ENCODE measurements at regions not wholly inside any gene's neighbourhood (a gene's known extent, or its start where the extent isn't known, plus 50 kb on each side); places are given as distances from the start of the nearest gene placed in this dataset.

DNA sequence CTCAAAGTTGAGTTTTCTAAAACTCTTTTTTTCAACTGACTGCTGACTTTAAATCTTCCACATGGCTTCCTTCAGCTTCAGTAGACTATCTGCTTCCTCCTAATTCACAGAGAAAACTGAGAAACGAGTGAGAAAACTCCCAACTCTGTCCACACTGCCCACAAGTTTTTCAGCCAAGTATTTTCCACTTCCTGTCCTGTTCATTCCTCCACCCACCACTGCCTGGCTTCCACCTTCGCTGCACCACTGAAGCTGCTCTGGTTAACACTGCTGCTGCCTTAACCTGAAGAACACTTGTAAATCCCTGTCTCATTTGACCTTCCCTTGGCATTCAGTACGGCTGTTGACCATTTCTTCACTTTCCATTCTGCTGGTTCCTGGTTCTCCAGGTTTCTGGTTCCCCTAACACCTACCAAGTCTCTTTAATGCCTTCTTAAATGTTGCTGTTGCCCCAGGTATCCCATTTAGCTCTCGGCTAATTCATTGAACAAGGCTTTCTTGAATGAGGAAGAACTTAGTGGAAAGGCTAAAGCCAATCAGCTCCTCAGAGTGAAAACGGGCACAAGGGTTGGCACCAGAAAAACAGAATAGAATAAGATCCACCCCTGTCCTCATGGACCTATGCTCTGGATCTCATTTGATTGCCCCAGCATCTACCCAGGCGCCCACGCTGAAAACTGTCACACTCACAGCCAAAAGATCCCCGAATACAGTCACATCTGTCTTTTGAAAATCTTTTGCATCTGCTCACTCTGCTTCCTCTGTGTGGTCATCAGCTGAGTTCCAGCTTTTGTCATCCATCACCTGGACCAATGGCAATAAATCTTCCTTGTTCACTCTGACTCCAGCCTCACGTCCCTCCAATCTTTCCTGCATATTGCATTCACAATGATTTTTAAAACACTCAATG, 104.4 kb upstream of the TAB2 start:
- no peak for TF ChIP-seq CTCF (conservative IDR thresholded peaks at IDR 0.05; ENCODE audit: low read depth, low read length)
- TF ChIP-seq EZH2 (IDR thresholded peaks at IDR 0.05; ENCODE audit: low read length, unreplicated experiment) = no peak
- no peak for TF ChIP-seq EZH2phosphoT487 (IDR thresholded peaks at IDR 0.05; ENCODE audit: borderline replicate concordance, low read length)
